Suprapubic skin (tissue), 4 donors: ENCODE measurements at regions not wholly inside any gene's neighbourhood (a gene's known extent, or its start where the extent isn't known, plus 50 kb on each side); places are given as distances from the start of the nearest gene placed in this dataset.

ENCODE experiments used
- DNase-seq, 2 donors: peaks; one replicate each; pipeline ENCODE4 v3.0.0-alpha.2; 2019; ENCODE audit warnings: low spot score in 2 of 2
- H3K27ac ChIP-seq: fragments of 200-600 bp; sonication (generic); one replicate; pipeline ENCODE4 v1.5.1; 2019
- H3K27me3 ChIP-seq: fragments of 200-600 bp; sonication (generic); one replicate; pipeline ENCODE4 v1.5.1; 2019
- H3K36me3 ChIP-seq: fragments of 200-600 bp; sonication (generic); one replicate; pipeline ENCODE4 v1.5.1; 2019
- H3K4me1 ChIP-seq: fragments of 200-600 bp; sonication (generic); one replicate; pipeline ENCODE4 v1.5.1; 2019
- H3K4me3 ChIP-seq: fragments of 200-600 bp; sonication (generic); one replicate; pipeline ENCODE4 v1.5.1; 2019; ENCODE audit warnings: mild to moderate bottlenecking
- H3K9me3 ChIP-seq: fragments of 200-600 bp; sonication (generic); one replicate; pipeline ENCODE4 v1.5.1; 2019
- EP300 ChIP-seq: sonication (generic); formaldehyde crosslinking; IDR thresholded peaks from one replicate; pipeline ENCODE4 v1.6.1; 2017; ENCODE audit warnings: antibody characterized with exemption
- POLR2A ChIP-seq, 2 donors: fragments of 450-650 bp; IDR thresholded peaks; one replicate each; pipeline ENCODE4 v1.6.1; 2017; ENCODE audit warnings: antibody characterized with exemption in 2 of 2, mild to moderate bottlenecking in 2 of 2, moderate library complexity in 2 of 2
- POLR2AphosphoS5 ChIP-seq, 3 donors: sonication (generic); formaldehyde crosslinking; IDR thresholded peaks; one replicate each; pipeline ENCODE4 v1.6.1; 2017; ENCODE audit warnings: antibody characterized with exemption in 3 of 3
- WGBS: methylation state at CpG from one replicate; pipeline ENCODE4 v1.1.5; 2018; 5-methylcytosine and 5-hydroxymethylcytosine counted together
- TF ChIP-seq, protein P1 (sequence below), 2 donors: fragments of 200-600 bp in 1 of 2; fragments of 450-650 bp in 1 of 2; sonication (generic) in 1 of 2; IDR thresholded peaks; one replicate each; pipeline ENCODE4 v1.5.1; 2016 to 2019; ENCODE audit warnings: antibody characterized with exemption in 2 of 2, mild to moderate bottlenecking in 1 of 2, moderate library complexity in 1 of 2

DNA sequence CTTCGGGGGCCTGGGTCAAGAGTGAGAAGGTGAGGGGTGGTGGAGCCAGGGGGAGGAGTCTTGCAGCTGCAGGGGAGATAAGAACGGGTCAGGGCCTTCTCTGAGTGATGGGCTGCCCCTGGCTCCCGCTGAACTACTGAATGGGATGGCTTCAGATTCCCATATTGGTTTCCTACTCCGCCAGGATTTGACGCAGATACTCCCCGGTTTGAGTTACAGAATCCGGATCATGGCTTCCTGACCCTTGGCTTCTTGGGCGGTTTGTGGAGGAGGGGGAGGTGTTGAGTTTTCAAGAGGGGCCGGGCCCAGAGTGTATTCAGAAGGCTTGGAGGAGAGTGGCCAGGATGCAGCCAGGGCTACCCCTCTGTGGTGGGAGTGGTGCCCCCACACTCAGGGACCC is 119.9 kb upstream of the ATP2B2 start:
- Histone ChIP-seq H3K9me3 (no peaks in the 10 kb centered on the region), H3K36me3 (no peaks in the 10 kb centered on the region), H3K27ac (no peak overlapping the region), H3K4me3 (no peak overlapping the region), H3K4me1 (no peaks in the 10 kb centered on the region), H3K27me3 (peaks cover 29% of the 10 kb centered on the region)
- DNase-seq: no peak
- TF ChIP-seq EP300 (no peak), POLR2A (IDR thresholded peaks at IDR 0.05) (no peak), POLR2AphosphoS5 (IDR thresholded peaks at IDR 0.05) (no peak)
- TF ChIP-seq, protein P1, sequence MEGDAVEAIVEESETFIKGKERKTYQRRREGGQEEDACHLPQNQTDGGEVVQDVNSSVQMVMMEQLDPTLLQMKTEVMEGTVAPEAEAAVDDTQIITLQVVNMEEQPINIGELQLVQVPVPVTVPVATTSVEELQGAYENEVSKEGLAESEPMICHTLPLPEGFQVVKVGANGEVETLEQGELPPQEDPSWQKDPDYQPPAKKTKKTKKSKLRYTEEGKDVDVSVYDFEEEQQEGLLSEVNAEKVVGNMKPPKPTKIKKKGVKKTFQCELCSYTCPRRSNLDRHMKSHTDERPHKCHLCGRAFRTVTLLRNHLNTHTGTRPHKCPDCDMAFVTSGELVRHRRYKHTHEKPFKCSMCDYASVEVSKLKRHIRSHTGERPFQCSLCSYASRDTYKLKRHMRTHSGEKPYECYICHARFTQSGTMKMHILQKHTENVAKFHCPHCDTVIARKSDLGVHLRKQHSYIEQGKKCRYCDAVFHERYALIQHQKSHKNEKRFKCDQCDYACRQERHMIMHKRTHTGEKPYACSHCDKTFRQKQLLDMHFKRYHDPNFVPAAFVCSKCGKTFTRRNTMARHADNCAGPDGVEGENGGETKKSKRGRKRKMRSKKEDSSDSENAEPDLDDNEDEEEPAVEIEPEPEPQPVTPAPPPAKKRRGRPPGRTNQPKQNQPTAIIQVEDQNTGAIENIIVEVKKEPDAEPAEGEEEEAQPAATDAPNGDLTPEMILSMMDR (IDR thresholded peaks at IDR 0.05): no peak
- 67% methylated on average over 9 of the region's 9 CpGs for WGBS

GRCh38 chr3:10627884-10628572 is 122.6 kb upstream of the ATP2B2 start:
- Histone ChIP-seq H3K4me1 (no peaks in the 10 kb centered on the region), H3K9me3 (no peaks in the 10 kb centered on the region), H3K36me3 (no peaks in the 10 kb centered on the region), H3K27ac (no peak overlapping the region), H3K4me3 (no peak overlapping the region), H3K27me3 (peaks cover 11% of the 10 kb centered on the region)
- no peak for DNase-seq
- 63% methylated on average over 13 of the region's 13 CpGs for WGBS
- TF ChIP-seq, protein P1 (IDR thresholded peaks at IDR 0.05): no peak

DNA sequence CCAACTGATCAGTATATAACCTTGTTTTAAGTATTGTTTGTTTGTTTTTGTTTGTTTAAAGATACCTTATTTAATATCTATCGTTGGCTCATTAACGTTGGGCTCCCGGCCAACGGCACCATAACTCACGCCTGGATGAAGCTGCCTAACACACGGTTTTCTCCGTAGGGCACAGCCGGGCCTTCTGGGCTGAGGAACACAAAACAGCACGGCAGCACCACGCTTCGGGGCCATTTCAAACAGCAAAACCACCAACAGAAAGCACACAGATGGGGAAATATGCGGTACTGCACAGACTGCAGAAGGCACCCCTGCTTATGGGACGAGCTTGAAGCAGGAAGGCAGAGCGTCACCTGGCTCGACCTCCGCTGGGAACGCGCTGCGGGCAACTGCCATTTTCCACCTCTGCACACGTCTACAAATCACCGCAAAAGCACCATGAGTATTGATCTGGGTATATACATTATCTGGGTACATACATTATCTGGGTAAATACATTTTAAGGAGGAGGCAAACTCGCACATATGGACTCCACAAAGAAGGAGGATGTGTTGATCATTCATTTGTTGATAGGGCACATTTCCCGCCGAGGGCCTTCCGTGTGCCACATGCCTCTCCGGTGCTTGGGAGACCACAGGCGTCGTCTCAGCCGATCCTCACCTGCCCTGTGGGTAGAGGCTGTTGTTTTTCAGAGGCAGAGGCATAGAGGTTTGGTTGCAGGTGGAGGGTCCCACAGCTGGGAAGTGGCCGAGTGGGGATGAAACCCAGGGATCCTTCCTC is 123.7 kb upstream of the ATP2B2 start:
- H3K27ac ChIP-seq: no peak overlapping the region
- H3K9me3 ChIP-seq: no peaks in the 10 kb centered on the region
- WGBS: 79% methylated on average over 30 of the region's 30 CpGs
- H3K4me3 ChIP-seq: no peak overlapping the region
- DNase-seq: no peak
- no peaks in the 10 kb centered on the region for H3K36me3 ChIP-seq
- peaks cover 10% of the 10 kb centered on the region for H3K27me3 ChIP-seq
- TF ChIP-seq, protein P1 (IDR thresholded peaks at IDR 0.05): no peak
- TF ChIP-seq EP300 (no peak), POLR2A (IDR thresholded peaks at IDR 0.05) (no peak), POLR2AphosphoS5 (IDR thresholded peaks at IDR 0.05) (no peak)
- H3K4me1 ChIP-seq: no peaks in the 10 kb centered on the region

DNA sequence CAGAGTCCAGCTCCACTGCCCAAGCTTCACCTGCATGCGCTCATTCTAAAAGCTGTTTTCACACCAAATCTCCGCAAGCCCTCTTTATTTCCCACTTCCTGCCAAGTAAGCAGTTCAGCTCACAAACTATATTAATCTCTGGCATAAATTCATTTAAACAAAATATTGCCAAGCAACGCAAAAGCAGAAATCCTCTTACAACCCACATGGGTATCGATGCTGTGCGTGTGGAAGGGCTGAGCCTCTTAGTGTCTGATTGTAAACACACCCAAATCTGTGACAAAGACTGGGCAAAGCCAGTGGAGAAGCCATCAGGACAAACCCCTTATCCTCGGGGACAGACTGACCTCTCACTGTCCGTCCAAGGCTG is 124.3 kb upstream of the ATP2B2 start:
- WGBS: 61% methylated on average over 7 of the region's 7 CpGs
- Histone ChIP-seq H3K36me3 (no peaks in the 10 kb centered on the region), H3K27ac (no peak overlapping the region), H3K9me3 (no peaks in the 10 kb centered on the region), H3K4me1 (no peaks in the 10 kb centered on the region), H3K4me3 (no peak overlapping the region), H3K27me3 (peaks cover 12% of the 10 kb centered on the region)
- TF ChIP-seq EP300 (no peak), POLR2AphosphoS5 (IDR thresholded peaks at IDR 0.05) (no peak), POLR2A (IDR thresholded peaks at IDR 0.05) (no peak)
- TF ChIP-seq, protein P1 (IDR thresholded peaks at IDR 0.05): no peak
- DNase-seq: no peak

DNA sequence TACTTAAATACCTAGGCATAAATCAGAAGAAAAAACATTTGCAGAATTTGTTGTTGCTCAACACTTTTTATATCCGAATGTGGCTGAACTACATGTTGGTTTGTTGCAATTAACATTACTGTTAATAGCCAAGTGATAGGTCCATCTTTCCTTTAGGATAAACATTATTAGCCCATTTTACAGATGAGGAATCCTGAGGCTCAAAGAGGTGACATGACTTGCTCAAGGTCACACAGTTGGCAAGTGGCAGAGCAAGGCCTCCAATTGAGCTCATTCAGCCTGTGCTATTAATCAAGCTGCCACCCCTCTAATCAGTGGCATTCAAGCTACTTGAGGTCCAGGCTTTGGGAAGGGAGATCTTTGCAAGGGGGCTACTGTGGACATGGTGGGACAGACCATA is 125.8 kb upstream of the ATP2B2 start:
- Histone ChIP-seq H3K4me3 (no peak overlapping the region), H3K4me1 (no peaks in the 10 kb centered on the region), H3K36me3 (no peaks in the 10 kb centered on the region), H3K9me3 (no peaks in the 10 kb centered on the region), H3K27me3 (peaks cover 21% of the 10 kb centered on the region), H3K27ac (no peak overlapping the region)
- TF ChIP-seq POLR2A (IDR thresholded peaks at IDR 0.05) (no peak), POLR2AphosphoS5 (IDR thresholded peaks at IDR 0.05) (no peak), EP300 (no peak)
- TF ChIP-seq, protein P1 (IDR thresholded peaks at IDR 0.05): no peak
- 56% methylated on average over 1 of the region's 1 CpG for WGBS
- no peak for DNase-seq
